MM.1S (cell line): ENCODE measurements at regions not wholly inside any gene's neighbourhood (a gene's known extent, or its start where the extent isn't known, plus 50 kb on each side); places are given as distances from the start of the nearest gene placed in this dataset.

Source experiments
- DNase-seq: peaks from one replicate; pipeline ENCODE4 v3.0.0-alpha.2; 2015
- H2AFZ ChIP-seq: fragments of 300-600 bp; sonication (generic); 2 replicates; pipeline ENCODE4 v1.6.0; 2016; ENCODE audit warnings: antibody characterized with exemption, low read length
- H3F3A ChIP-seq: fragments of 300-600 bp; sonication (generic); 2 replicates; pipeline ENCODE4 v1.6.1; 2016; ENCODE audit warnings: mild to moderate bottlenecking, antibody characterized with exemption, low read length, moderate library complexity, mixed read lengths; ENCODE audit not compliant: insufficient read depth
- H3K27ac ChIP-seq: fragments of 300-600 bp; sonication (generic); 2 replicates; pipeline ENCODE4 v1.5.1; 2016; ENCODE audit warnings: mild to moderate bottlenecking, low read length
- H3K27me3 ChIP-seq: fragments of 300-600 bp; sonication (generic); replicated peaks from 2 replicates; pipeline ENCODE4 v1.6.0; 2016; ENCODE audit warnings: low read length; ENCODE audit not compliant: insufficient read depth
- H3K36me3 ChIP-seq: fragments of 300-600 bp; sonication (generic); replicated peaks from 2 replicates; pipeline ENCODE4 v1.6.1; 2016; ENCODE audit warnings: mild to moderate bottlenecking, low read length, mixed read lengths; ENCODE audit not compliant: insufficient read depth
- H3K4me1 ChIP-seq: fragments of 300-600 bp; sonication (generic); 2 replicates; pipeline ENCODE4 v1.6.1; 2016; ENCODE audit warnings: low read length, mixed read lengths
- H3K4me2 ChIP-seq: fragments of 300-600 bp; sonication (generic); 2 replicates; pipeline ENCODE4 v1.6.0; 2016; ENCODE audit warnings: low read depth, low read length
- H3K4me3 ChIP-seq: fragments of 300-600 bp; sonication (generic); 2 replicates; pipeline ENCODE4 v1.5.1; 2016; ENCODE audit warnings: low read length, mixed read lengths
- H3K79me2 ChIP-seq: fragments of 300-600 bp; sonication (generic); 2 replicates; pipeline ENCODE4 v1.6.1; 2016; ENCODE audit warnings: mixed run types, low read length, mixed read lengths
- H3K9ac ChIP-seq: fragments of 300-600 bp; sonication (generic); 2 replicates; pipeline ENCODE4 v1.6.1; 2016; ENCODE audit warnings: low read length, mixed read lengths
- H3K9me2 ChIP-seq: fragments of 300-600 bp; sonication (generic); replicated peaks from 2 replicates; pipeline ENCODE4 v1.6.1; 2016; ENCODE audit warnings: mild to moderate bottlenecking, low read length, mixed read lengths; ENCODE audit not compliant: insufficient read depth
- H3K9me3 ChIP-seq: fragments of 300-600 bp; sonication (generic); replicated peaks from 2 replicates; pipeline ENCODE4 v1.6.1; 2016; ENCODE audit warnings: mild to moderate bottlenecking, low read length, mixed read lengths; ENCODE audit not compliant: insufficient read depth
- H4K20me1 ChIP-seq: fragments of 300-600 bp; sonication (generic); 2 replicates; pipeline ENCODE4 v1.6.1; 2016; ENCODE audit warnings: mild to moderate bottlenecking, low read length, moderate library complexity, mixed read lengths; ENCODE audit not compliant: insufficient read depth
- CTCF ChIP-seq: fragments of 300-600 bp; sonication (generic); IDR thresholded peaks from 2 replicates; pipeline ENCODE4 v1.5.1; 2016; ENCODE audit warnings: antibody characterized with exemption, low read length, mixed read lengths
- EZH2 ChIP-seq: fragments of 300-600 bp; sonication (generic); optimal IDR thresholded peaks from 2 replicates; pipeline ENCODE3; 2017; ENCODE audit warnings: low read depth, mild to moderate bottlenecking, antibody characterized with exemption, low read length, mixed read lengths
- EZH2phosphoT487 ChIP-seq: fragments of 300-600 bp; sonication (generic); IDR thresholded peaks from 2 replicates; pipeline ENCODE4 v1.6.1; 2018; ENCODE audit warnings: antibody characterized with exemption, low read length

DNA sequence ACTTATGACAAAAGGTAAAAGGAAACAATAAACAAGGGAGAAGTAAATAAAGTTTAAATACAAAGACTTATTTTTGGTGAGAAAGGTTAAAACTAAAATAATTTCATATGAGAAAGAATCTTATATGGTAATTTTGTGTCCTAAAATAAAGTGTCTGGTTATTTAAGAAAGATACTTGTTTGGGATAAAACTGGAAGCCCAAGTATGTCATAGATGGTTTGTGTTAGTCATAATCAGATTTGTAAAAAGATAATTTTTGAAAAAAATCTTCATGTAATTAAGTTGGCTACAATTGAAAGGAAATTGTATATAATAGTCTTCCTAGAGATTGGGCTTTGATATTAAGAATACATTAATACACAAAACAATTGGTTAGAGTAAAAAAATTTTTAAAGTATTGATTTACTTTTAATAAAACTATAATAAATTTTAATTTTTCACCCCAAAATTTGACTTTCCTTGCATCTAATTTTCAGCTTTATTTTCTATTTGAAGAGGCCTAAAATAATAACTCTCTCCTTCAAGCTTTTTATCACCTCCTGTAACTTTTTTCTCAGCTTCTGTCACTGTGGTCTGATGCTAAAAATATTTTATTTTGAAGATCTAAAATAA lies 315.6 kb downstream of the SLITRK5 start:
- Histone ChIP-seq H3F3A (no peaks in the 10 kb centered on the region), H3K36me3 (no peaks in the 10 kb centered on the region), H2AFZ (no peak overlapping the region), H3K9me3 (no peaks in the 10 kb centered on the region), H3K79me2 (no peaks in the 10 kb centered on the region), H3K4me1 (no peaks in the 10 kb centered on the region), H3K4me3 (no peak overlapping the region), H3K9ac (no peak overlapping the region), H3K27ac (no peak overlapping the region), H3K4me2 (no peak overlapping the region), H4K20me1 (no peaks in the 10 kb centered on the region), H3K9me2 (no peaks in the 10 kb centered on the region), H3K27me3 (no peaks in the 10 kb centered on the region)
- TF ChIP-seq EZH2phosphoT487 (no peak), CTCF (no peak), EZH2 (no peak)
- no peak for DNase-seq

DNA sequence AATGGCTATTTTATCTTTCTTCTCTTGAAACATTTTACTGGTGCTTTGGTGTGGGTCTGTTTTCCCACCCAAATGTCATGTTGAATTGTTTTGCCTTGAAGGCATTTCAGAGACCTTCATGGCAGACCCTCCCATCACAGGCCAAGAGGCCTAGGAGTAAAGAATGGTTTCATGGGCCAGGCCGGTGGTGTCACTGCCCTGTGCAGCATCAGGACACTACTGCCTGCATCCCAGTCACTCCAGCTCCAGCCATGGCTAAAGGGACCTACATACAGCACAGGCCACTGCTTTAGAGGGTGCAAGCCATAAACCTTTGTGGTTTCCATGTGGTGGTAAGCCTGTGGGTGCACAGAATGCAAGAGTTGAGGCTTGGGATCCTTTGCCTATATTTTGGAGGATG lies 326.9 kb downstream of the SLITRK5 start:
- no peaks in the 10 kb centered on the region for H3F3A ChIP-seq
- no peaks in the 10 kb centered on the region for H3K9me3 ChIP-seq
- TF ChIP-seq CTCF (no peak), EZH2 (no peak), EZH2phosphoT487 (no peak)
- no peak overlapping the region for H3K4me3 ChIP-seq
- H3K27me3 ChIP-seq = no peaks in the 10 kb centered on the region
- H3K9ac ChIP-seq = no peak overlapping the region
- no peaks in the 10 kb centered on the region for H3K79me2 ChIP-seq
- H3K9me2 ChIP-seq = no peaks in the 10 kb centered on the region
- H3K27ac ChIP-seq = no peak overlapping the region
- no peak overlapping the region for H3K4me2 ChIP-seq
- H3K36me3 ChIP-seq = no peaks in the 10 kb centered on the region
- H3K4me1 ChIP-seq = no peaks in the 10 kb centered on the region
- DNase-seq = no peak
- H2AFZ ChIP-seq = no peak overlapping the region
- H4K20me1 ChIP-seq = no peaks in the 10 kb centered on the region

DNA sequence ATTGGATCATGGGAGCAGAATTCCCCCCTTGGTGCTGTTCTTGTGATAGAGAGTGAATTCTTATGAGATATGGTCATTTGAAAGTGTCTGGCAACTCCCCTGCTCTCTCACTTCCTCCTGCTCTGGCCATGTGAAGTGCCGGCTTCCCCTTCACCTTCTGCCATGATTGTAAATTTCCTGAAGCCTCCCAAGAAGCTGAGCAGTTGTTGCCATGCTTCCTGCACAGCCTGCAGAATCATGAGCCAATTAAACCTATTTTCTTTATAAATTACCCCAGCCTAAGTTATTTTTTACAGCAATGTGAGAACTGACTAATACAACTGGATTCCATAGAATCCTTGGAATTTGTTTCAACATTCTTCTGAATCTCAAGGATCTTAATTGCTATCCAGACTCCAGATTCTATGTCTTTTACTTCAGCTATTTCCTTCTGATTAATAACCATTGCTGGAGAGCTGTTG lies 328.1 kb downstream of the SLITRK5 start:
- Histone ChIP-seq H4K20me1 (no peaks in the 10 kb centered on the region), H3K9me2 (no peaks in the 10 kb centered on the region), H3K27ac (no peak overlapping the region), H3K9ac (no peak overlapping the region), H3K79me2 (no peaks in the 10 kb centered on the region), H3K27me3 (no peaks in the 10 kb centered on the region), H2AFZ (no peak overlapping the region), H3K4me3 (no peak overlapping the region), H3F3A (no peaks in the 10 kb centered on the region), H3K4me1 (no peaks in the 10 kb centered on the region), H3K36me3 (no peaks in the 10 kb centered on the region), H3K4me2 (no peak overlapping the region), H3K9me3 (no peaks in the 10 kb centered on the region)
- no peak for TF ChIP-seq EZH2
- no peak for TF ChIP-seq EZH2phosphoT487
- TF ChIP-seq CTCF = no peak
- DNase-seq = no peak
